ENCODE measurements at regions not wholly inside any gene's neighbourhood (a gene's known extent, or its start where the extent isn't known, plus 50 kb on each side); places are given as distances from the start of the nearest gene placed in this dataset.
A peak's percentile ranks its signal among the peaks of the same experiment; 100 is the strongest.

GRCh38 chr7:41834805-41835694, 132.2 kb upstream of the INHBA start:
- Histone ChIP-seq H3K27ac (ENCODE audit: low read depth, low read length, severe bottlenecking) (peak overlapping the region; percentile 58), H3K4me1 (ENCODE audit: control insufficient read depth, insufficient read depth, low read length, poor library complexity, severe bottlenecking) (peaks cover 22% of the 10 kb centered on the region), H3K9me3 (ENCODE audit: control insufficient read depth, low read length) (peaks cover 9% of the 10 kb centered on the region), H3K36me3 (ENCODE audit: control insufficient read depth, insufficient read depth, low read length) (no peaks in the 10 kb centered on the region), H3K4me3 (ENCODE audit: extremely low read depth, insufficient read depth, low read length, poor library complexity, severe bottlenecking) (no peak overlapping the region)
- WGBS, 2 experiments (ENCODE audit: insufficient coverage in 2 of 2): 71 to 84% methylated on average over 7 to 8 of the region's 8 CpGs

DNA sequence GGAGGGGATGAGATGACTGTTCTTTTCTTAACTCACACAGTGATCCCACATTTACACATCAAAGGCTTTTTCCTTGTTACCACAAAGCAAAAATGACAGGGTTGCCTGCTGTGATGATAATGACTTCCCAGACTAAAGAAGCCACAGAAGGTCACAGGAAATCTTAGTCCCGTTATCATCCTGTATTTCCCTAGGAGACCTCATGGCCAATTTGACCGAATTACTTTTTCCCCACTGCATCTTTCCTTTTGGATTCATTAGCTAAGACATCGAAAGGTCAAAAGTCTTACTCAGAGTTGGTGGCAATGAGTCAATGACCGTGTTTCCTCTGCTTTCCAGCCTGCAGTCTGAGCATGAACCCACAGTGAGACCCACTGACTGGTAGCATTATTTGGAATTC, 130.1 kb upstream of the INHBA start:
- H3K4me3 ChIP-seq (ENCODE audit: extremely low read depth, insufficient read depth, low read length, poor library complexity, severe bottlenecking): no peak overlapping the region
- H3K27ac ChIP-seq (ENCODE audit: low read depth, low read length, severe bottlenecking): no peak overlapping the region
- peaks cover 22% of the 10 kb centered on the region for H3K4me1 ChIP-seq (ENCODE audit: control insufficient read depth, insufficient read depth, low read length, poor library complexity, severe bottlenecking)
- H3K36me3 ChIP-seq (ENCODE audit: control insufficient read depth, insufficient read depth, low read length): no peaks in the 10 kb centered on the region
- peaks cover 19% of the 10 kb centered on the region for H3K9me3 ChIP-seq (ENCODE audit: control insufficient read depth, low read length)
- 7 to 23% methylated on average over 4 of the region's 4 CpGs for WGBS, 2 experiments (ENCODE audit: insufficient coverage in 2 of 2)

DNA sequence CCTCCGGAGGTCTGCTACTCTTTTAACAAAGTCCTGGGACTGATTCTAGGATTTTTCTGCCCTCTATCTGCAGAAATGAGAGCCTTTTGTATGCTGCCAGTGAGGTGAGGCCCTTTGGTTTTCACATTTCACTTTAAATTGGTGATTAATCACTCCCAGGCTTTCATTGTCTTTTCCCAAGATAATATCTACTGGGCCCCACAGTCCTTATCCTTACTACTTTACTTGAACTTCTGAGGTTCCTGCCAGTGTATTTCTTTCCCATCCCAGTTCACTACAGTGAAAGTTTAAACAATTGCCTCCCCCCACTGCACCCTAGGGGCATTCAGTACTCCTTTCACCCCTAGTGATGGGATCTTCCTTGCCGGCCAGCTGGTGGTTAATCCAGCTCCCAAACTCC, 127.4 kb upstream of the INHBA start:
- Histone ChIP-seq H3K36me3 (ENCODE audit: control insufficient read depth, insufficient read depth, low read length) (no peaks in the 10 kb centered on the region), H3K9me3 (ENCODE audit: control insufficient read depth, low read length) (peaks cover 19% of the 10 kb centered on the region), H3K4me3 (ENCODE audit: extremely low read depth, insufficient read depth, low read length, poor library complexity, severe bottlenecking) (no peak overlapping the region), H3K27ac (ENCODE audit: low read depth, low read length, severe bottlenecking) (no peak overlapping the region), H3K4me1 (ENCODE audit: control insufficient read depth, insufficient read depth, low read length, poor library complexity, severe bottlenecking) (peaks cover 19% of the 10 kb centered on the region)
- WGBS, 2 experiments (ENCODE audit: insufficient coverage in 2 of 2): 60 to 77% methylated on average over 1 of the region's 2 CpGs

DNA sequence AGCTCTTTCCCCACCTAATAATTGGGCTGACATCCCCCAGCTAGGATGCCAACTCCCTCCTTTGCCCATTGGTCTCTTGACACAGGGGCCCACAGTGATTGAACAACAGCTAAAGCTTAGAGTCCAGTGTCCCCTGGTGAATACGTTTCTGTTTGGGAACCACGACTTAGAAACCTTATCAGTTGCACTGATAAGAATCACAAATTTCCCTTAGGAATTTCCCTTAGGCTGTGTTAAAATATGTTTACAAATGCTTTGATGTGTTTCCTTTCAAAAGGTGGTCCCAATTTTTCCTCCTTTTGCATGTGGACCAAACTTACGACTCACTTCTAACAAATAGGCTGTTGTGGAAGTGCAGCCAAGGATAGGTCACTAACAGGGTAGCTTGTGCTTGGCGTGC, 126.0 kb upstream of the INHBA start:
- H3K27ac ChIP-seq (ENCODE audit: low read depth, low read length, severe bottlenecking): no peak overlapping the region
- H3K4me3 ChIP-seq (ENCODE audit: extremely low read depth, insufficient read depth, low read length, poor library complexity, severe bottlenecking): no peak overlapping the region
- WGBS, 2 experiments (ENCODE audit: insufficient coverage in 2 of 2): 75 to 92% methylated on average over 4 of the region's 4 CpGs
- H3K4me1 ChIP-seq (ENCODE audit: control insufficient read depth, insufficient read depth, low read length, poor library complexity, severe bottlenecking): peaks cover 15% of the 10 kb centered on the region
- peaks cover 19% of the 10 kb centered on the region for H3K9me3 ChIP-seq (ENCODE audit: control insufficient read depth, low read length)
- H3K36me3 ChIP-seq (ENCODE audit: control insufficient read depth, insufficient read depth, low read length): no peaks in the 10 kb centered on the region

DNA sequence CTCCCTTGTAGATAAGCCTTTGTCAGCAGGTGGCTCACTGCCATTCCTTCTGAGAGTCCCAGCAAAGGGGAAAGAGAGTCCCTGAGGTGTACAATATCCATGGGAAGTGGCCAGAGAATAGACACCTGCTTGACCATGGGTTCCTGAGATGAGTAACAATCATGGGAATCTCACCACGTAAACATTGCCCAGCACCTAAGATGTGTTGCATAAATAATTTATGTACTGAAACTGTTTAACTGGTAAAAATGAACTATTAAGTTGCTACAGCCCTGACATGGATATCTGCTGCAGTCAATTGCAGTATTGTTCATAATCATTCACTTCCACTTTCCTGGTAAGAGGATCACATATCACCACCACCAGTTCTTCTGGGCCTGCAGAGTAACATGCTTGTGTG, 123.8 kb upstream of the INHBA start:
- Histone ChIP-seq H3K27ac (ENCODE audit: low read depth, low read length, severe bottlenecking) (no peak overlapping the region), H3K4me3 (ENCODE audit: extremely low read depth, insufficient read depth, low read length, poor library complexity, severe bottlenecking) (no peak overlapping the region), H3K9me3 (ENCODE audit: control insufficient read depth, low read length) (peaks cover 13% of the 10 kb centered on the region), H3K36me3 (ENCODE audit: control insufficient read depth, insufficient read depth, low read length) (no peaks in the 10 kb centered on the region), H3K4me1 (ENCODE audit: control insufficient read depth, insufficient read depth, low read length, poor library complexity, severe bottlenecking) (peaks cover 9% of the 10 kb centered on the region)
- WGBS, 2 experiments (ENCODE audit: insufficient coverage in 2 of 2): 100% methylated on average over 1 of the region's 1 CpG

- Histone ChIP-seq H3K27ac (ENCODE audit: low read depth, low read length, severe bottlenecking) (no peak overlapping the region), H3K36me3 (ENCODE audit: control insufficient read depth, insufficient read depth, low read length) (no peaks in the 10 kb centered on the region), H3K9me3 (ENCODE audit: control insufficient read depth, low read length) (peaks cover 10% of the 10 kb centered on the region), H3K4me1 (ENCODE audit: control insufficient read depth, insufficient read depth, low read length, poor library complexity, severe bottlenecking) (peaks cover 6% of the 10 kb centered on the region), H3K4me3 (ENCODE audit: extremely low read depth, insufficient read depth, low read length, poor library complexity, severe bottlenecking) (no peak overlapping the region)
- 86 to 100% methylated on average over 1 to 3 of the region's 4 CpGs for WGBS, 2 experiments (ENCODE audit: insufficient coverage in 2 of 2)
Observed at GRCh38 chr7:41825927-41826480, 123.1 kb upstream of the INHBA start.

- Histone ChIP-seq H3K36me3 (ENCODE audit: control insufficient read depth, insufficient read depth, low read length) (no peaks in the 10 kb centered on the region), H3K27ac (ENCODE audit: low read depth, low read length, severe bottlenecking) (no peak overlapping the region), H3K4me1 (ENCODE audit: control insufficient read depth, insufficient read depth, low read length, poor library complexity, severe bottlenecking) (no peaks in the 10 kb centered on the region), H3K9me3 (ENCODE audit: control insufficient read depth, low read length) (peaks cover 2% of the 10 kb centered on the region), H3K4me3 (ENCODE audit: extremely low read depth, insufficient read depth, low read length, poor library complexity, severe bottlenecking) (no peak overlapping the region)
- no CpG with 5 or more reads among the region's 2 CpGs for WGBS, 2 experiments (ENCODE audit: insufficient coverage in 2 of 2)
Observed at GRCh38 chr7:41824284-41824683, 121.4 kb upstream of the INHBA start.

GRCh38 chr7:41822259-41822817, 119.4 kb upstream of the INHBA start:
- no CpG with 5 or more reads among the region's 1 CpG for WGBS, 2 experiments (ENCODE audit: insufficient coverage in 2 of 2)
- Histone ChIP-seq H3K4me1 (ENCODE audit: control insufficient read depth, insufficient read depth, low read length, poor library complexity, severe bottlenecking) (no peaks in the 10 kb centered on the region), H3K27ac (ENCODE audit: low read depth, low read length, severe bottlenecking) (no peak overlapping the region)

GRCh38 chr7:41821521-41822213, 118.8 kb upstream of the INHBA start:
- H3K27ac ChIP-seq (ENCODE audit: low read depth, low read length, severe bottlenecking): no peak overlapping the region
- WGBS, 2 experiments (ENCODE audit: insufficient coverage in 2 of 2): no CpG with 5 or more reads among the region's 3 CpGs
- H3K4me1 ChIP-seq (ENCODE audit: control insufficient read depth, insufficient read depth, low read length, poor library complexity, severe bottlenecking): no peaks in the 10 kb centered on the region
- H3K36me3 ChIP-seq (ENCODE audit: control insufficient read depth, insufficient read depth, low read length): no peaks in the 10 kb centered on the region
- no peak overlapping the region for H3K4me3 ChIP-seq (ENCODE audit: extremely low read depth, insufficient read depth, low read length, poor library complexity, severe bottlenecking)
- H3K9me3 ChIP-seq (ENCODE audit: control insufficient read depth, low read length): no peaks in the 10 kb centered on the region

More at GRCh38 chr7:41822259-41822817, 119.4 kb upstream of the INHBA start:
- Histone ChIP-seq H3K9me3 (ENCODE audit: control insufficient read depth, low read length) (no peaks in the 10 kb centered on the region), H3K36me3 (ENCODE audit: control insufficient read depth, insufficient read depth, low read length) (no peaks in the 10 kb centered on the region), H3K4me3 (ENCODE audit: extremely low read depth, insufficient read depth, low read length, poor library complexity, severe bottlenecking) (no peak overlapping the region)

DNA sequence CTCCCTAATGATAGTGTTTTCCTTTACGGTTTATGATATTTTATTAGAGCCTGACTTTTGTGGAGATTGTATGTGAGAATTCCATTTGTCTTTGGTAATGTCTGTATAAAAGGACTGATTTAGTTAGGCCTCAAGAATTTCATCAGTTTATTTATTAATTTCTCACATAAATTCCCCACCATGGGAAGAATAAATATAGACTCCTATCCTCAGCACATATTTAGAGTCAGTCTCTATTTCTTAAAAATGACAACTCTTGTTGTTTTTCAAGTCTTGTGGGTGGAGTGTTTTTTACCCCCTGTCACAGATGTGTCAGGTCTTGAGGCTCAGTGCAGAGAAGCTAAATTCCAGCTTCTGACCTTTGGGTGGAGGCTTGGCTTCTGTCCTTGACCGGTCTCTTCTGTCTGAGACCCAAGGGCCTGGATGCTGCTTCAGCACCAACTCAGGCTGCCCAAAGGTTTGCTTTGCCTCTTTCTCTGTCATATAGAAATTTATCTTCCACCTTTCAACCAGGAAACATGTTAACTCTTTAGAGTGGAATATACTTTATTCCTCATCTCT, 117.3 kb upstream of the INHBA start:
- H3K4me1 ChIP-seq (ENCODE audit: control insufficient read depth, insufficient read depth, low read length, poor library complexity, severe bottlenecking): no peaks in the 10 kb centered on the region
- H3K27ac ChIP-seq (ENCODE audit: low read depth, low read length, severe bottlenecking): no peak overlapping the region

More for the DNA sequence above, 117.3 kb upstream of the INHBA start:
- Histone ChIP-seq H3K9me3 (ENCODE audit: control insufficient read depth, low read length) (no peaks in the 10 kb centered on the region), H3K36me3 (ENCODE audit: control insufficient read depth, insufficient read depth, low read length) (no peaks in the 10 kb centered on the region), H3K4me3 (ENCODE audit: extremely low read depth, insufficient read depth, low read length, poor library complexity, severe bottlenecking) (no peak overlapping the region)
- 86 to 100% methylated on average over 1 of the region's 2 CpGs for WGBS, 2 experiments (ENCODE audit: insufficient coverage in 2 of 2)

Measured in mesodermal cell (in vitro differentiated cells).